ENCODE measurements at regions not wholly inside any gene's neighbourhood (a gene's known extent, or its start where the extent isn't known, plus 50 kb on each side); places are given as distances from the start of the nearest gene placed in this dataset.

DNA sequence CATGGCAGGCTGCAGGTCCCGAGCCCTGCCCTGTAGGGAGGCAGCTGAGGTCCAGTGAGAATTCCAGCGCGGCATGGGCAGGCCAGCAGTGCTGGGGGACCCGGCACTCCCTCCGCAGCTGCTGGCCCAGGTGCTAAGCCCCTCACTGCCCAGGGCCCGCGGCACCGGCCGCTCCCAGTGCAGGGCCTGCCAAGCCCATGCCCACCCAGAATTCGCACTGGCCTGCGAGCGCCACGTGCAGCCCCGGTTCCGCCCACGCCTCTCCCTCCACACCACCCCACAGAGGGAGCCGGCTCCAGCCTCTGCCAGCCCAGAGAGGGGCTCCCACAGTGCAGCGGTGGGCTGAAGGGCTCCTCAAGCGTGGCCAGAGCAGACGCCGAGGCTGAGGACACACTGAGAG lies 158.5 kb upstream of the ACVR2A start:
- TF ChIP-seq, protein P1, sequence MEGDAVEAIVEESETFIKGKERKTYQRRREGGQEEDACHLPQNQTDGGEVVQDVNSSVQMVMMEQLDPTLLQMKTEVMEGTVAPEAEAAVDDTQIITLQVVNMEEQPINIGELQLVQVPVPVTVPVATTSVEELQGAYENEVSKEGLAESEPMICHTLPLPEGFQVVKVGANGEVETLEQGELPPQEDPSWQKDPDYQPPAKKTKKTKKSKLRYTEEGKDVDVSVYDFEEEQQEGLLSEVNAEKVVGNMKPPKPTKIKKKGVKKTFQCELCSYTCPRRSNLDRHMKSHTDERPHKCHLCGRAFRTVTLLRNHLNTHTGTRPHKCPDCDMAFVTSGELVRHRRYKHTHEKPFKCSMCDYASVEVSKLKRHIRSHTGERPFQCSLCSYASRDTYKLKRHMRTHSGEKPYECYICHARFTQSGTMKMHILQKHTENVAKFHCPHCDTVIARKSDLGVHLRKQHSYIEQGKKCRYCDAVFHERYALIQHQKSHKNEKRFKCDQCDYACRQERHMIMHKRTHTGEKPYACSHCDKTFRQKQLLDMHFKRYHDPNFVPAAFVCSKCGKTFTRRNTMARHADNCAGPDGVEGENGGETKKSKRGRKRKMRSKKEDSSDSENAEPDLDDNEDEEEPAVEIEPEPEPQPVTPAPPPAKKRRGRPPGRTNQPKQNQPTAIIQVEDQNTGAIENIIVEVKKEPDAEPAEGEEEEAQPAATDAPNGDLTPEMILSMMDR (IDR thresholded peaks at IDR 0.05) = no peak
- no peak for TF ChIP-seq POLR2AphosphoS5 (IDR thresholded peaks at IDR 0.05; ENCODE audit: low read depth, low read length)
- no peak for TF ChIP-seq SIN3A (IDR thresholded peaks at IDR 0.05; ENCODE audit: borderline replicate concordance, insufficient read depth, low read depth, low read length)
- no peak for TF ChIP-seq TCF7L2 (IDR thresholded peaks at IDR 0.05; ENCODE audit: low read depth, low read length)
